A549 (cell line): ENCODE measurements at regions not wholly inside any gene's neighbourhood (a gene's known extent, or its start where the extent isn't known, plus 50 kb on each side); places are given as distances from the start of the nearest gene placed in this dataset.

Experiments used
- CBX2 ChIP-seq: fragments of 200-600 bp; sonication (generic); IDR thresholded peaks from 2 replicates; pipeline ENCODE4 v1.6.1; 2016; ENCODE audit warnings: low read depth, mild to moderate bottlenecking, borderline replicate concordance
- CBX8 ChIP-seq: fragments of 200-600 bp; sonication (generic); IDR thresholded peaks from 2 replicates; pipeline ENCODE4 v1.6.1; 2016
- EHMT2 ChIP-seq: fragments of 200-600 bp; sonication (generic); IDR thresholded peaks from 2 replicates; pipeline ENCODE4 v1.6.1; 2016; ENCODE audit warnings: antibody characterized with exemption, low read depth, mild to moderate bottlenecking, moderate library complexity
- PHF8 ChIP-seq: fragments of 200-600 bp; sonication (generic); IDR thresholded peaks from 2 replicates; pipeline ENCODE4 v1.6.1; 2016; ENCODE audit warnings: low read depth, mild to moderate bottlenecking, antibody characterized with exemption, moderate library complexity, borderline replicate concordance
- RAD21 ChIP-seq, 2 experiments: fragments of >200 bp in 1 of 2; sonication (Bioruptor Twin) in 1 of 2; formaldehyde crosslinking in 1 of 2; IDR thresholded peaks in 1 of 2; conservative IDR thresholded peaks in 1 of 2; 2 replicates in 1 of 2; 3 replicates in 1 of 2; pipeline ENCODE4 v1.6.1; 2012 to 2018; ENCODE audit warnings: inconsistent platforms in 1 of 2
- RCOR1 ChIP-seq: fragments of 150-350 bp; IDR thresholded peaks from 2 replicates; pipeline ENCODE4 v1.6.1; 2014; ENCODE audit warnings: antibody characterized with exemption, low read length, low read depth
- RFX5 ChIP-seq: fragments of 450-650 bp; IDR thresholded peaks from 2 replicates; pipeline ENCODE4 v1.7.1; 2014; ENCODE audit warnings: antibody characterized with exemption, mild to moderate bottlenecking, moderate library complexity
- ZFP36 ChIP-seq: fragments of 450-650 bp; IDR thresholded peaks from 2 replicates; pipeline ENCODE4 v1.6.1; 2014; ENCODE audit warnings: borderline replicate concordance; ENCODE audit not compliant: partially characterized antibody
- TF ChIP-seq, protein P1 (sequence below): fragments of 200-600 bp; sonication (generic); IDR thresholded peaks from 2 replicates; pipeline ENCODE4 v1.6.1; 2016; ENCODE audit warnings: antibody characterized with exemption, mild to moderate bottlenecking, moderate library complexity
- TF ChIP-seq, protein P2 (sequence below): fragments of >200 bp; sonication (Bioruptor Twin); formaldehyde crosslinking; IDR thresholded peaks from 3 replicates; pipeline ENCODE4 v1.5.1; 2016
- TF ChIP-seq, protein P3 (sequence below): fragments of 450-650 bp; IDR thresholded peaks from 2 replicates; pipeline ENCODE4 v1.6.1; 2014; ENCODE audit warnings: antibody characterized with exemption

DNA sequence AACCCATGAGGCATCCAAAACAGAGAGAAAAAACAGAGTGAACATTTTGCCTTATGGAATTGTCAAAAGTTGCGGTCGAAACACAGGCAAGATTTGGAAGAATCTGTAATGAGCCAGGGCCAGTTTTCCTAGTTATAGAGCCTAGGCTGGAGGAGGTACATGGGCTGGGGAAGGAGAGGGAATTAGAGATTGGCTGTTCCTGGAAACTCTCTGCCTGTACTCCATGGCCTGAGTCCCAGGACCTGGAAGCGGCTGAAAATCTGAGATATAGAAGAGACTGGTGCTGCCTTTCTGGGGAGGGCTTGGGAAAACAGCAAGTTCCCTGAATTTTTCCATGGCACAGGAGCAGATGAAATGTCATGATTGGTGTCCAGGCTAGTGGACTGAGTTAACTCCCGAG lies 122.8 kb upstream of the KLF12 start:
- TF ChIP-seq, protein P1, sequence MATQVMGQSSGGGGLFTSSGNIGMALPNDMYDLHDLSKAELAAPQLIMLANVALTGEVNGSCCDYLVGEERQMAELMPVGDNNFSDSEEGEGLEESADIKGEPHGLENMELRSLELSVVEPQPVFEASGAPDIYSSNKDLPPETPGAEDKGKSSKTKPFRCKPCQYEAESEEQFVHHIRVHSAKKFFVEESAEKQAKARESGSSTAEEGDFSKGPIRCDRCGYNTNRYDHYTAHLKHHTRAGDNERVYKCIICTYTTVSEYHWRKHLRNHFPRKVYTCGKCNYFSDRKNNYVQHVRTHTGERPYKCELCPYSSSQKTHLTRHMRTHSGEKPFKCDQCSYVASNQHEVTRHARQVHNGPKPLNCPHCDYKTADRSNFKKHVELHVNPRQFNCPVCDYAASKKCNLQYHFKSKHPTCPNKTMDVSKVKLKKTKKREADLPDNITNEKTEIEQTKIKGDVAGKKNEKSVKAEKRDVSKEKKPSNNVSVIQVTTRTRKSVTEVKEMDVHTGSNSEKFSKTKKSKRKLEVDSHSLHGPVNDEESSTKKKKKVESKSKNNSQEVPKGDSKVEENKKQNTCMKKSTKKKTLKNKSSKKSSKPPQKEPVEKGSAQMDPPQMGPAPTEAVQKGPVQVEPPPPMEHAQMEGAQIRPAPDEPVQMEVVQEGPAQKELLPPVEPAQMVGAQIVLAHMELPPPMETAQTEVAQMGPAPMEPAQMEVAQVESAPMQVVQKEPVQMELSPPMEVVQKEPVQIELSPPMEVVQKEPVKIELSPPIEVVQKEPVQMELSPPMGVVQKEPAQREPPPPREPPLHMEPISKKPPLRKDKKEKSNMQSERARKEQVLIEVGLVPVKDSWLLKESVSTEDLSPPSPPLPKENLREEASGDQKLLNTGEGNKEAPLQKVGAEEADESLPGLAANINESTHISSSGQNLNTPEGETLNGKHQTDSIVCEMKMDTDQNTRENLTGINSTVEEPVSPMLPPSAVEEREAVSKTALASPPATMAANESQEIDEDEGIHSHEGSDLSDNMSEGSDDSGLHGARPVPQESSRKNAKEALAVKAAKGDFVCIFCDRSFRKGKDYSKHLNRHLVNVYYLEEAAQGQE: no peak
- TF ChIP-seq ZFP36: no peak
- TF ChIP-seq, protein P2, sequence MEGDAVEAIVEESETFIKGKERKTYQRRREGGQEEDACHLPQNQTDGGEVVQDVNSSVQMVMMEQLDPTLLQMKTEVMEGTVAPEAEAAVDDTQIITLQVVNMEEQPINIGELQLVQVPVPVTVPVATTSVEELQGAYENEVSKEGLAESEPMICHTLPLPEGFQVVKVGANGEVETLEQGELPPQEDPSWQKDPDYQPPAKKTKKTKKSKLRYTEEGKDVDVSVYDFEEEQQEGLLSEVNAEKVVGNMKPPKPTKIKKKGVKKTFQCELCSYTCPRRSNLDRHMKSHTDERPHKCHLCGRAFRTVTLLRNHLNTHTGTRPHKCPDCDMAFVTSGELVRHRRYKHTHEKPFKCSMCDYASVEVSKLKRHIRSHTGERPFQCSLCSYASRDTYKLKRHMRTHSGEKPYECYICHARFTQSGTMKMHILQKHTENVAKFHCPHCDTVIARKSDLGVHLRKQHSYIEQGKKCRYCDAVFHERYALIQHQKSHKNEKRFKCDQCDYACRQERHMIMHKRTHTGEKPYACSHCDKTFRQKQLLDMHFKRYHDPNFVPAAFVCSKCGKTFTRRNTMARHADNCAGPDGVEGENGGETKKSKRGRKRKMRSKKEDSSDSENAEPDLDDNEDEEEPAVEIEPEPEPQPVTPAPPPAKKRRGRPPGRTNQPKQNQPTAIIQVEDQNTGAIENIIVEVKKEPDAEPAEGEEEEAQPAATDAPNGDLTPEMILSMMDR: no peak
- no peak for TF ChIP-seq RFX5
- TF ChIP-seq RAD21 (conservative IDR thresholded peaks at IDR 0.05 in 1 of 2, IDR thresholded peaks at IDR 0.05 in 1 of 2): no peak
- TF ChIP-seq PHF8: no peak
- TF ChIP-seq CBX8: no peak
- no peak for TF ChIP-seq RCOR1
- TF ChIP-seq, protein P3, sequence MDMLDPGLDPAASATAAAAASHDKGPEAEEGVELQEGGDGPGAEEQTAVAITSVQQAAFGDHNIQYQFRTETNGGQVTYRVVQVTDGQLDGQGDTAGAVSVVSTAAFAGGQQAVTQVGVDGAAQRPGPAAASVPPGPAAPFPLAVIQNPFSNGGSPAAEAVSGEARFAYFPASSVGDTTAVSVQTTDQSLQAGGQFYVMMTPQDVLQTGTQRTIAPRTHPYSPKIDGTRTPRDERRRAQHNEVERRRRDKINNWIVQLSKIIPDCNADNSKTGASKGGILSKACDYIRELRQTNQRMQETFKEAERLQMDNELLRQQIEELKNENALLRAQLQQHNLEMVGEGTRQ: no peak
- TF ChIP-seq EHMT2: no peak
- no peak for TF ChIP-seq CBX2
